ENCODE measurements at regions not wholly inside any gene's neighbourhood (a gene's known extent, or its start where the extent isn't known, plus 50 kb on each side); places are given as distances from the start of the nearest gene placed in this dataset.

DNA sequence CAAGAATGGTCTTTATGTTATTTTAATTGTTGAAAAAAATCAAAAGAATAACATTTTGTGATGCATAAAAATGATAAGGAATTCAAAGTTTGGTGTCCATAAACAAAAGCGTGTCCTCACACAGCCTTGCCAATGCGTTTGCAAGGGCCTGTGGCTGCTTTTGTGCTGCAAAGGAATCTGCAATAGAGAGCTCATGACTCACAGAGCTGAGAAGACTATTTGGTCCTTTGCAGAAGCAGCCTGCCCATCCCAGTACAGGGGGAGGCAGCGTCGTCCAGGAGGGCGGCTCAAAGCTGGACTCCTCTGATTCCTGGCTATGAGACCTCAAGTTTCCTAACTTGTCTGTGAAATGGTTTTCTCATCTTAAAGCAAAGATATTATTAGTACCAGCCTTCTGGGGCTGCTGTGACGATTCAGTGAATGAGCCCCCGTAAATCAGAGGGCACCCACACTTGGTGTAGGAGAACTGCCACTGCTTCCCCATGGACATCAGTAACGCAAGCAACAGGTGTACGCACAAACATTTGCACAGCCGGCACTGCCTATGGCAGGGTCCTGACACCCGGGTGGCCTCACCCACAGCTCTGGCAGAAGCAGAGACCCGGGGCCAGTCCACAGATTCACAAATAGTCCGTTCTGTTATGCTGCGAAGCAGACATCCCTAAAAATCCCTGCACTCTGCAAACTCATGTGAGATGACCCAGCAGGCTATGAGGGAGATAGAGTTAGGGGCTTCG, 70.6 kb upstream of the ASAP2 start:
- DNase-seq = no peak

DNA sequence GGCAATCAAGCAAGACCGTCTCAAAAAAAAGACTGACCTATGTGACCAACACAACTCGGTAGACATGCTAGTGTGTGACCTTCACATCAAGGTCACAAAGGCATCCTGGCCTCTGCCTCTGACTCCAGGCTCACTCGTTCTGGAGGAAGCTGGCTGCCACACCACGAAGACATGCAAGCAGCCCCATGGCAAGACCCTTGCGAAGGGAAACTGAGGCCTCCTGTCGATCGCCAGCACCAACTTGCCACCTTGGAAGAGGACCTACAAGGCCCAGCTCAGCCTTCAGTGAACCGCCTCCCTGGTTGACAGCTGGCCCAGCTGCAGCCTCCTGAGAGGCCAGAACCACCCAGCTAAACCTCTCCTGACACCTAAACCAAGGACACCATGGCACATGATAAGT, 79.3 kb upstream of the ASAP2 start:
- DNase-seq = no peak

- no peak for DNase-seq
Measured at GRCh38 chr2:9126540-9126939, 80.1 kb upstream of the ASAP2 start.

DNA sequence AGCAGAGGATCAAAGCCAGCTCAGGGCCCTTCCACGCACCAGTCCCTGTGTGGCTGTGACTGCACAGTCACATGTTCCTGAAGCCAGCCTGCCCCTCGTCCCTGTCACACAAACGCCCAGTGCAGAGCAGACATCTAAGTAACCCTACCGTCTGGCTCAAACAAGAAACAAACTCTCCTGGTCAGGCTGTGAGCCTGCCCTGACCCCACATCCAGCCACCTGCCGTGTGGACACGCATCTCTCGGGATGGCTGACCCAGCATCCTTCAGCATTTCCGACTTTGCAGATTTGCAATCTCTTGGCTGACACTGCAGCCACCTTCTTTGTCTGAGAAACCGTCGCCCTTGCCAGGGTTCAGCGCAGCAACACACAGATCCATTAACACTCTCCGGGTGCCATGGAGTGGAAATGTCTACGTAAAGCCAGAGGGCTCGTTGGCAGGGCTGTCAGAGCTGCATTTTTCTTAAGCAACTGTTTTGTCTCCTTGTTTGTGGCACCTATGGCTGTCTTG, 82.3 kb upstream of the ASAP2 start:
- no peak for DNase-seq

GRCh38 chr2:9123069-9123468, 83.5 kb upstream of the ASAP2 start:
- DNase-seq = no peak

DNA sequence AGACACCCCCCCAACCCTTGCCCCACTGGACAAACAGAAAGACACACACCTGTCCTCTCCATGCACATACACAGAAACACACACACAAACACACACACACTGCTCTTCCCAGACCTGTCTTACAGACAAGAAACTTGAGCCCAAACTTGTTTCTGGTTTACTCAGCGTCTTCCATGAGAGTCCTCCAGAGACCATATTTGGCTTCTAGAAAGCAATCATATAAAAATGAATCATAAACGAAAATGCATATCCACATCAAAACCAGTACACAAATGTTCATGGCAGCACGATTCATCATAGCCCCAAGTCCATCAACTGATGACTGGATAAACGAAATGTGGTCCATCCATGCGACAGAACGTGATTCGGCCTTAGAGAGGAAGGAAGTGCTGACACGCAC, 84.2 kb upstream of the ASAP2 start:
- no peak for DNase-seq

DNA sequence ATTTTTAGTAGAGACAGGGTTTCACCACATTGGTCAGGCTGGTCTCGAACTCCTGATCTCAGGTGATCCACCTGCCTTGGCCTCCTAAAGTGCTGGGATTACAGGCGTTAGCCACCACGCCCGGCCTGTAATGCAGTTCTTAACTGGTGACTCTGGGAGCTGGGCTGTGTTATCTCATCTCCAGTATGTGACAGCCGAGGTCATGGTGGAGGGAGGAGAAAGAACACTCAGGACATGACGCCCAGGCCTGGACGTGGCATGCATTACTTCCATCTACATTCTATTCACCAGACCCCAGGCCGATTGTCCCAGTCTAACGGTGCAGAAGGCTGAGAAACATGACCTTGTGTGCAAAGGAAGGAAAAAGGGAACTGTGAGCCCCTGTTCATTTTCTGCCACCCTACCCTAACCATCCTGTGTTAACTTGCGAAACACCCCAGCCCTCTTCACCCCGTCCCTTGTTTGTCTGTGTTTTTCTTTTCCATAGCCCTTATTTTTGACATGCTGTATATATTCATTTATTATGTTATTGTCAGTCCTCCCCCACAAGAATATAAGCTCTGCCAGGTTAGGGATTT, 88.1 kb upstream of the ASAP2 start:
- DNase-seq = no peak

- DNase-seq = no peak
Measured at GRCh38 chr2:9115229-9115628, 91.4 kb upstream of the ASAP2 start.

DNA sequence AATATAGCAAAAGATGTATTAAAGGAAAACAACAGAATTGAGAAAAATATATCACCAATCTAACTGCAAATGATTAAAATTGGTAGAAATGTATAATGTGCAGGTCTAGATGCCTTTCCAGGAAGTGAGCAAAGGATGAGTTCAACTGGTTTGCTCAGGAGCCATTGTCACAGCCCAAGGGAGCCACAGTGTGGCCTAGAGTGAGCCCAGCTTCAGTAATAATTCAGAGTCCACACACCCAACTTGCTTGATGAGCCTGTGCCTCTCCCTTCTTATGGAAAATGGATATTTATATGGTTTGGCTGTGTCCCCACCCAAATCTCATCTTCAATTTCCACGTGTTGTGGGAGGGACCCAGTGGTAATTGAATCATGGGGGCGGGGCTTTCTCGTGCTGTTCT, 92.2 kb upstream of the ASAP2 start:
- no peak for DNase-seq

DNA sequence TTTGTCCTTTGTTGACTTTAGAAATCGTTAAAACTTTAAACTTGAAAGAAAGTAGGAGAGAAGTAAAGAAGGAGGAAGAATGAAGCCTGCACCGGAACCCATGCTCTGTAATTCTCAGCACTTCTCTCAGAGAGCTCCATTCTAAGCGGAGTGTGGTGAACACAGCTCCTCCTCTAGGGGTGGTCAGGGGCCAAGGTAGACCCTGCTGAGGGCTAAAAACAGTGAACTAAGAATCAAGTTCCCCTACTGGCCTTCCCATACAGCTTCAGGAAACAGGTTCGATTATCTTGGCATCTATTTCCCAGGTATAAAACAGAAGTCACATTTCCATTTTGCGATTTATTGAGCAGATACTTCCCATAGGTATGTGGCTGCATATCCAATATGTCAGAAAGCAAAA, 92.7 kb upstream of the ASAP2 start:
- DNase-seq = no peak

DNA sequence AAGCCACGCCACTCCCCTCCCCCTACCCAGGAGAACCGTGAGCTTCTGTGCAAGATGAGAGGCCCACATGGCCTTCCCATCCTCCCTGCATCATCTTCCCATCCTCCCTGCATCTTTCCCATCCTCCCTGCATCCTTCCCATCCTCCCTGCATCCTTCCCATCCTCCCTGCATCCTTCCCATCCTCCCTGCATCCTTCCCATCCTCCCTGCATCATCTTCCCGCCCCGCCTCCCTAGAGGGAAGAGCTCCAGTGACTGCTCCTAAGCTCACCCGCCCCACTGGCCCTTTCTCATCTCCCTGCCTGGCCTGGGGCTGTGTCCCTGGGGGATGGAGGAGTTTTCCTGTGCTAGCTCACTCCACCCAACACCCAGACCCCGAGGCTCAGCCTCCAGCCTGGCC, 93.3 kb upstream of the ASAP2 start:
- DNase-seq = no peak

DNA sequence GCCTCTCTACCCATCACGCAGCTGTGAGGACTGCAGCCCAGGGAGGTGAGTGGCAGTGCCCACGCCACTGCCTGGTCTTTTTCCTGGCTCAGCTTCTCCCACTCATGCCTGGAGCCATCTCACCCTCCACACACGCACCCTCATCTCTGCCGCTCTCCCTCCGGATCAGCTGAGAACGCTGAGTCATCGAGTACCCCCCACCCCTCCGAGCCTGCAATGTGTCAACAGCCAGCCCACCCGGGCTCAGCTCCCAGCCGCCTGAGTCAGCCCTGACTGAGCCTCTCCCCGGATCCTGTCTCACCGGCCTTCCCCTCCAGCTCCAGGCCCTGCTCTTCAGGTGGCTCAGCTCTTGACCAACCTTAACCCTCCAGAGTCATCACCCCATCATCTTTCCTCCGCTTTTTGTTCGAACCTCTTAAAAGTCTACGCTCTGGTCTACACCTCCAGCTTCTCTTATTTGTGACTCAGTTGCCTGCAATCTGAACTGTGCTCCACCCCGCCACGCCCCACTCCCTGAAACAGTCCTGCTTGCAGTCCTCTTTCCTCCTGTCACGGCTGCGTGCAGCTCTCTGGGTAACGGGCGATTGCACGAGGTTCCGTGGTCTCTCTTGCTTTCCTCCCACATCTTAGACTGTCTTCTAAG, 94.4 kb upstream of the ASAP2 start:
- DNase-seq = no peak

- DNase-seq = no peak
Measured at GRCh38 chr2:9110893-9111569, 95.6 kb upstream of the ASAP2 start.

GRCh38 chr2:9110346-9110884, 96.2 kb upstream of the ASAP2 start:
- no peak for DNase-seq

DNA sequence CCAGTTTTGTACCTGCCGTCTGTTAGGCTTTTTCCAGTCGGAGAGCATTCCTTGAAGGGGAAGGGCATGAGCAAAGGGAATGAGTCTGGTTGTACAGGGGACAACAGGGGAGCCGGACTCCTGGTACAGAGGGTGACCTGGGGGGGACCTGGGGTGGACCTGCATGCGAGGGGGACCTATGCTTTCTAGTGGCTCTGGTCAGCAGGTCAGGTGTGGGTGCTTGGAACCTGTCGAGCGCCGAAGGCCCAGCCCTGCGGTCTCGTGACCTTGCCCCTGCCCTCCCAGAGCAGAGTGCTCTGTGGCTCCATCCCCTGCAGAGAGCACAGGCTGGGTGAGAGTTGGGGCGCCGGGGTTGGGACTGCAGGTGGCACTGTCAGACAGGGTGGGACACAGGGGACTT, 96.7 kb upstream of the ASAP2 start:
- DNase-seq = no peak

GRCh38 chr2:9108210-9108967, 98.2 kb upstream of the ASAP2 start:
- DNase-seq = peak; percentile 33

DNA sequence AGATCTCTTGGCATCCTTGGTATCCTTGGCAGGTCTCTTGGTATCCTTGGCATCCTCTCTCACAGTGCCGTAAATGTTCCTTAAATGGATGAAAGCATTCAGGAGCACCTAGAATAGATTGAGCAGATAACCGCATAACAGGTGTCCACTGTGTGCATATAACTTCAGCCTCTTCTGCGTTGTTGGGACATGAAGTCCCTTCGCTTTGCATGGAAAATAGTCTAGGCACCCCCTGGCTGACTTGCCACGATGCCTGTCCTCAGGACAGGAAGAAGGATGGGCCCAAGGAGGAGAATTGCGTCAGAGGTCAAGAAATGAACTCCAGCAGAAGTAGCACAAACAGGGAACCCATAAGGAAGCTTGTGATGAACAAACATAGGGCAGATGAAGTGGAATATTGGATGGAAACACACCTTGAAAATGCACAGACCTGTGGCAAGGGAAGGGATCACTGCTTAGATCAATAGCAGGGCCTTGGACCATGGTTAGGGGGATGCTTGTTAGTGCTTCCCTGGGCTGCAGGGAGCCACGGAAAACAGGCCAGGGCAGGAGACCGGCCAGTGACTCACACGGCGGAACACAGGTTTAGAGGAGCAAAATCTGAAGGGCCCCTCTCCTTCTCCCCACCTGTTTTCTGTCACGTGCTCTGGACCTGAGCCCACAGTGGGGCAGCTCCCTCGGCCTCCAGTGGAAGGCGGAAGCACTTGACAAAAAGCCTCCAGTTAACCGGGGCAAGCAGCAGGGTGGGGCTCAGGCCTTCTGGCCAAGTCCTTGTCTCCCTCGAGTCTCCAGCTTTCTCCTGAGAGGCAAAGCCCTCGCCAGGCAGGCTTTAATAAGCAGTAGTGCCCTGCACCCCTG, 99.2 kb upstream of the ASAP2 start:
- DNase-seq = peak; percentile 1

GRCh38 chr2:9106338-9107167, 100.1 kb upstream of the ASAP2 start:
- peak; percentile 16 for DNase-seq

DNA sequence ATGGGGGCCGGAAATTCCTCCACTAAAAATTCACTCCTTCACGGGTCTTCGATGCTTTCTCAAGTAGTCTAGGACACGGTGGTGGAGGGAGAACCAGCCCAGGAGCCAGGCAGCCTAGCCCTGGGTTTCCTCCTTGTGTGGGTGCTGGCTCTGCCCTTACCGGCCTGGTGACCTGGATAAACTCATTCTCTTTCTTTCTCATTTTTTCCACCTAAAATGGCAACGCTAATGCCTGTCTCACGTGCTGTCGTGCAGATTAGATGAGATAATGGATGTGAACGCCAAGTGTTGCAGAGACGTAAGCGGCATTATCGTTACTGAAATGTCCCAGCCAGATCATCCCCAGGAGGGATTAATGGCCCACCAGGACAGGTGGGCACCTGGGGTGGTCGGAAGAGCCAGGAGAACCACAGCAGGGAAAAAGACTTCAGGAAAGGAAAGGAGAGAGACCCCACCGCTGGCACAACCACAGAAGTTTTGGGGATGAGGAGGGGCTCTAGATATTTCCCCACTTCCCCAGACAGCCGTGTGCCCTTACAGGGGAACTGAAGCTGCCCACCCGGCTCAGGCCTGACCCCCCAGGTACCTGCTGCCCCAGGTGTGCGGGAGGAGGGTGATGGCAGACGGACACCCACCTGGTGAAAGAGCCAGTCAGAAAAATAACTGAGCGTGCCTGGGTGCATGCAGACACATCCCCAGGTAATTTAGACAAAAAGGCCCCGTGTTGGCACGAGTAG, 100.8 kb upstream of the ASAP2 start:
- peak; percentile 24 for DNase-seq

Measured in activated effector memory CD4-positive, alpha-beta T cell treated with anti-CD3 and anti-CD28 coated beads, Interleukin-2, amount 50 U/mL, for 16 hours (primary cell).